ENCODE measurements at regions not wholly inside any gene's neighbourhood (a gene's known extent, or its start where the extent isn't known, plus 50 kb on each side); places are given as distances from the start of the nearest gene placed in this dataset.
A peak's percentile ranks its signal among the peaks of the same experiment; 100 is the strongest.

DNA sequence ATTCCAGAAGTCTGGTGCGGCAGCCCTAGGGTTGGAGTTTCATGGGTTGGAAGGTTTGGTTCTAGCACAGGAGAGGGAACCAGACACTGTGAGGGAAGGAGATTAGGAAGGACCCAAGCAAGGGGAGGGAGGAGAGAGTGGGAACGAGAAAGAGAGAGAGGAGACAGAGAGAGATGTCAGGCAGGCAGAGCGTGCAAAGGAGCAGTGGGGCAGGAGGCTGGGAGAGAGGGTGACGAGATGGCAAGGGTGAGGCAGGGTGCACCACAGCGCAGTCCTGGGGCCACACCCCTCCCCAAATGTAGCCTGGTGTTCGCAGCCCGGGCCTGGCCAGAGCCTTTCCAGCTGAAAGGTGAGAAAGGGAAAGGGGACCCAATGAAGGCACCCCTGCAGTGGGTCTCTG lies 162.9 kb upstream of the TLE3 start:
- H4K20me1 ChIP-seq (ENCODE audit: insufficient read depth, poor library complexity, severe bottlenecking), result no peaks in the 10 kb centered on the region
- H3K27me3 ChIP-seq, result no peaks in the 10 kb centered on the region
- no peaks in the 10 kb centered on the region for H3K9me2 ChIP-seq (replicated peaks; ENCODE audit: insufficient read depth)
- no peak overlapping the region for H3K27ac ChIP-seq
- DNase-seq (ENCODE audit: low spot score), result no peak
- WGBS (ENCODE audit: low lambda C conversion rate, missing lambda C conversion rate), result 95% methylated on average over 7 of the region's 7 CpGs
- no peaks in the 10 kb centered on the region for H3K36me3 ChIP-seq (replicated peaks; ENCODE audit: insufficient read depth, low read depth)
- TF ChIP-seq, protein P1, sequence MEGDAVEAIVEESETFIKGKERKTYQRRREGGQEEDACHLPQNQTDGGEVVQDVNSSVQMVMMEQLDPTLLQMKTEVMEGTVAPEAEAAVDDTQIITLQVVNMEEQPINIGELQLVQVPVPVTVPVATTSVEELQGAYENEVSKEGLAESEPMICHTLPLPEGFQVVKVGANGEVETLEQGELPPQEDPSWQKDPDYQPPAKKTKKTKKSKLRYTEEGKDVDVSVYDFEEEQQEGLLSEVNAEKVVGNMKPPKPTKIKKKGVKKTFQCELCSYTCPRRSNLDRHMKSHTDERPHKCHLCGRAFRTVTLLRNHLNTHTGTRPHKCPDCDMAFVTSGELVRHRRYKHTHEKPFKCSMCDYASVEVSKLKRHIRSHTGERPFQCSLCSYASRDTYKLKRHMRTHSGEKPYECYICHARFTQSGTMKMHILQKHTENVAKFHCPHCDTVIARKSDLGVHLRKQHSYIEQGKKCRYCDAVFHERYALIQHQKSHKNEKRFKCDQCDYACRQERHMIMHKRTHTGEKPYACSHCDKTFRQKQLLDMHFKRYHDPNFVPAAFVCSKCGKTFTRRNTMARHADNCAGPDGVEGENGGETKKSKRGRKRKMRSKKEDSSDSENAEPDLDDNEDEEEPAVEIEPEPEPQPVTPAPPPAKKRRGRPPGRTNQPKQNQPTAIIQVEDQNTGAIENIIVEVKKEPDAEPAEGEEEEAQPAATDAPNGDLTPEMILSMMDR (IDR thresholded peaks at IDR 0.05; ENCODE audit: poor library complexity), result no peak
- TF ChIP-seq EZH2 (IDR thresholded peaks at IDR 0.05; ENCODE audit: borderline replicate concordance) (no peak), EZH2phosphoT487 (IDR thresholded peaks at IDR 0.05; ENCODE audit: low read depth, severe bottlenecking, unreplicated experiment) (no peak)
- H3K79me2 ChIP-seq, result no peaks in the 10 kb centered on the region
- no peak overlapping the region for H3K4me3 ChIP-seq
- H3K4me2 ChIP-seq, result no peak overlapping the region
- H2AFZ ChIP-seq, result no peak overlapping the region
- peaks cover 4% of the 10 kb centered on the region for H3K4me1 ChIP-seq (ENCODE audit: insufficient read depth)
- no peaks in the 10 kb centered on the region for H3K9me3 ChIP-seq (ENCODE audit: low read depth)

DNA sequence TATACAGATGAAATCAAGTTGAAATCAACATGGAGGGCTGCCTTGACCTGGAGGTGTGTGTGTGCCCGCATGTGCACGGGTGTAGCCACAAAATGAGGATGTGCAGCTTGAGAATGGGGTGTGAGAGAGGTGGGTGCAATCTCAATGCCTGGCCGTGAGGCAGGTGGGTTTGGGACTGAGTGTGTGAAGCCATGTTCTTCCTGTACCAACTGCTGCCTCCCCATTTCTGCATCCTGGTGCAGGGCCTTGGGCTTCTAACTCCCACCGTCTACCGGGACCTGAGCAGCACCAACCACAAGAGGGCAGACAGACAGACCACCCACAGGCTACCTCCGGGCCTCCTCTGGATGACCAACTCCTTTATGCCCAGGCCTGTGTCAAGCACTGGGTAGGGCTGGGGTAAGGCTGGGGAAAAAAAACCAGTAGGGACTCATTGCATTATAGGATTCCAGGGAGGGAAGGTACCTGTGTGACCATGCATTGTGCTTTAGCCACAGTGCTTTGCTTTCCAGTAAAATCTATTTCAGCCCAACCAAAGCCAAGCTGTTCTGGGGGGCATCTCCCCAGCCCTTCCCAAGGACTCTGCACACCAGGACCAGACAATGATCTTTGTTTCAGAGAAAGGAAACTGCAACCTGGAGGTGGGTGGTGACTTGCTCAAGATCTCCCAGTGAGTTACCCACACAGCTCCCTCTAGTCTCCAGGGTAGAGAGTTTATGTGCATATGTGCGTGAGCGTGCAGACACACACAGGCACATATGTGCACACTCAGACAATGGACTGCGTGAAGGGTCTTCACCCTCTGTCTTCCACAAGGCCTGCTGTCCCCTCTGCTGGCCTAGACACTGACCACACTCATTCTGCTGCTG lies 162.2 kb upstream of the TLE3 start:
- Histone ChIP-seq H3K36me3 (replicated peaks; ENCODE audit: insufficient read depth, low read depth) (no peaks in the 10 kb centered on the region), H4K20me1 (ENCODE audit: insufficient read depth, poor library complexity, severe bottlenecking) (no peaks in the 10 kb centered on the region), H3K4me2 (no peak overlapping the region), H3K4me3 (no peak overlapping the region), H3K27me3 (no peaks in the 10 kb centered on the region), H3K27ac (no peak overlapping the region), H3K9me3 (ENCODE audit: low read depth) (no peaks in the 10 kb centered on the region), H3K9me2 (replicated peaks; ENCODE audit: insufficient read depth) (no peaks in the 10 kb centered on the region), H3K4me1 (ENCODE audit: insufficient read depth) (peaks cover 4% of the 10 kb centered on the region), H2AFZ (no peak overlapping the region), H3K79me2 (no peaks in the 10 kb centered on the region)
- WGBS (ENCODE audit: low lambda C conversion rate, missing lambda C conversion rate), result 87% methylated on average over 9 of the region's 9 CpGs
- DNase-seq (ENCODE audit: low spot score), result no peak
- TF ChIP-seq EZH2phosphoT487 (IDR thresholded peaks at IDR 0.05; ENCODE audit: low read depth, severe bottlenecking, unreplicated experiment) (no peak), EZH2 (IDR thresholded peaks at IDR 0.05; ENCODE audit: borderline replicate concordance) (no peak)
- TF ChIP-seq, protein P1 (IDR thresholded peaks at IDR 0.05; ENCODE audit: poor library complexity), result no peak

DNA sequence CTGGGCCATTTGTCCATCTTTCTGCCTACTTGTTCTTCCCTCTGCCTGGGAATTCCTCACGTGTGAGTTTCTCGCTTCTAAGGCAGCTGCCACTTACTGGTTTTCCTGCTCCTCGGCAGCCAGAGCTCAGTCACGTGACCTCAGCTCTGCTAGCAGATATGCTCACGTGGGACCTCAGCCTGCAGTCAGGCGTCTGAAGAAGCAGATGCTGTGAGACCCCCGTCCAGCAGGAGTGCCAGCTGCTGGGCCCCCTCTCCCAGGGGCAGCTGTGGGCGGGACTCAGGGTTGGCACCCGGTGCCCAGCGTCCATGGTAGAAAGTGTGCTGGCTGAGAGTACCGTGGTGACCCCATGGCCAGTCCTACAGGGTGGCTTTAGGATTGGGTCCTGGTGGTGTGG lies 161.3 kb upstream of the TLE3 start:
- H3K4me3 ChIP-seq, result no peak overlapping the region
- H3K4me2 ChIP-seq, result no peak overlapping the region
- no peak overlapping the region for H2AFZ ChIP-seq
- peaks cover 4% of the 10 kb centered on the region for H3K4me1 ChIP-seq (ENCODE audit: insufficient read depth)
- peak; percentile 85 for DNase-seq (ENCODE audit: low spot score)
- TF ChIP-seq, protein P1 (IDR thresholded peaks at IDR 0.05; ENCODE audit: poor library complexity), result no peak
- TF ChIP-seq EZH2phosphoT487 (IDR thresholded peaks at IDR 0.05; ENCODE audit: low read depth, severe bottlenecking, unreplicated experiment) (no peak), EZH2 (IDR thresholded peaks at IDR 0.05; ENCODE audit: borderline replicate concordance) (no peak)
- H3K79me2 ChIP-seq, result no peaks in the 10 kb centered on the region
- WGBS (ENCODE audit: low lambda C conversion rate, missing lambda C conversion rate), result 51% methylated on average over 11 of the region's 11 CpGs
- H3K9me2 ChIP-seq (replicated peaks; ENCODE audit: insufficient read depth), result no peaks in the 10 kb centered on the region
- no peak overlapping the region for H3K27ac ChIP-seq
- H3K36me3 ChIP-seq (replicated peaks; ENCODE audit: insufficient read depth, low read depth), result no peaks in the 10 kb centered on the region
- H3K27me3 ChIP-seq, result no peaks in the 10 kb centered on the region
- H3K9me3 ChIP-seq (ENCODE audit: low read depth), result no peaks in the 10 kb centered on the region
- no peaks in the 10 kb centered on the region for H4K20me1 ChIP-seq (ENCODE audit: insufficient read depth, poor library complexity, severe bottlenecking)

Measured in hepatocyte (in vitro differentiated cells).